Neural cell (in vitro differentiated cells): ENCODE measurements at regions not wholly inside any gene's neighbourhood (a gene's known extent, or its start where the extent isn't known, plus 50 kb on each side); places are given as distances from the start of the nearest gene placed in this dataset.

ENCODE experiments used
- H2AFZ ChIP-seq: fragments of 200-600, 300-800 bp; sonication (generic), shearing (Covaris generic); 2 replicates; pipeline ENCODE4 v1.6.0; 2014; ENCODE audit warnings: low read depth, mild to moderate bottlenecking, antibody characterized with exemption, low read length, moderate library complexity
- H3F3A ChIP-seq: fragments of 200-600 bp; shearing (Covaris generic); 2 replicates; pipeline ENCODE4 v1.6.1; 2016; ENCODE audit warnings: mild to moderate bottlenecking, moderate library complexity, mixed read lengths, antibody characterized with exemption, low read length; ENCODE audit not compliant: insufficient read depth, poor library complexity, severe bottlenecking
- H3K27ac ChIP-seq: fragments of 200-600, 300-800 bp; sonication (generic), shearing (Covaris generic); 2 replicates; pipeline ENCODE4 v1.5.1; 2014; ENCODE audit warnings: mild to moderate bottlenecking, low read length, moderate library complexity
- H3K27me3 ChIP-seq: fragments of 300-800, 200-600 bp; sonication (generic), shearing (Covaris generic); 2 replicates; pipeline ENCODE4 v1.6.0; 2014; ENCODE audit warnings: mild to moderate bottlenecking, low read depth, low read length, moderate library complexity; ENCODE audit not compliant: insufficient read depth
- H3K36me3 ChIP-seq: fragments of 300-800, 200-600 bp; sonication (generic), shearing (Covaris generic); 2 replicates; pipeline ENCODE4 v1.5.1; 2014; ENCODE audit warnings: mild to moderate bottlenecking, antibody characterized with exemption, low read length, moderate library complexity; ENCODE audit not compliant: insufficient read depth
- H3K4me2 ChIP-seq: fragments of 300-800, 200-600 bp; sonication (generic), shearing (Covaris generic); 2 replicates; pipeline ENCODE4 v1.6.0; 2014; ENCODE audit warnings: mild to moderate bottlenecking, low read length
- H3K4me3 ChIP-seq: fragments of 300-800, 200-600 bp; sonication (generic), shearing (Covaris generic); 2 replicates; pipeline ENCODE4 v1.5.1; 2014; ENCODE audit warnings: mild to moderate bottlenecking, low read length, moderate library complexity
- H3K79me2 ChIP-seq: fragments of 200-600 bp; shearing (Covaris generic); replicated peaks from 2 replicates; pipeline ENCODE4 v1.6.0; 2014; ENCODE audit warnings: mild to moderate bottlenecking, low read length, moderate library complexity; ENCODE audit not compliant: insufficient read depth
- H3K9ac ChIP-seq: fragments of 300-800, 200-600 bp; sonication (generic), shearing (Covaris generic); 2 replicates; pipeline ENCODE4 v1.6.1; 2016; ENCODE audit warnings: mild to moderate bottlenecking, low read length, mixed read lengths
- H3K9me2 ChIP-seq: fragments of 200-600 bp; shearing (Covaris generic); 2 replicates; pipeline ENCODE4 v1.6.1; 2016; ENCODE audit warnings: mild to moderate bottlenecking, low read length, mixed read lengths; ENCODE audit not compliant: insufficient read depth
- H3K9me3 ChIP-seq: fragments of 200-600, 300-800 bp; sonication (generic), shearing (Covaris generic); 2 replicates; pipeline ENCODE4 v1.6.1; 2016; ENCODE audit warnings: mild to moderate bottlenecking, mixed run types, low read length, moderate library complexity, mixed read lengths
- H4K20me1 ChIP-seq: fragments of 200-600 bp; shearing (Covaris generic); 2 replicates; pipeline ENCODE4 v1.6.1; 2016; ENCODE audit warnings: mild to moderate bottlenecking, mixed run types; ENCODE audit not compliant: insufficient read depth
- EP300 ChIP-seq: fragments of 450-650 bp; conservative IDR thresholded peaks from 2 replicates; pipeline ENCODE4 v1.6.1; 2014; ENCODE audit warnings: antibody characterized with exemption, mild to moderate bottlenecking, moderate library complexity; ENCODE audit not compliant: poor library complexity, severe bottlenecking
- EZH2 ChIP-seq: fragments of 200-600, 300-800 bp; shearing (Covaris generic), sonication (generic); IDR thresholded peaks from 2 replicates; pipeline ENCODE4 v1.6.1; 2014; ENCODE audit warnings: antibody characterized with exemption, low read length, borderline replicate concordance, mild to moderate bottlenecking; ENCODE audit not compliant: insufficient read depth, poor library complexity, severe bottlenecking
- MXI1 ChIP-seq: fragments of 450-650 bp; conservative IDR thresholded peaks from 2 replicates; pipeline ENCODE4 v1.6.1; 2014; ENCODE audit warnings: antibody characterized with exemption, mild to moderate bottlenecking; ENCODE audit not compliant: poor library complexity, severe bottlenecking
- POLR2AphosphoS5 ChIP-seq: IDR thresholded peaks from 2 replicates; pipeline ENCODE4 v1.6.1; 2012
- RAD21 ChIP-seq: fragments of 450-650 bp; conservative IDR thresholded peaks from 2 replicates; pipeline ENCODE4 v1.6.1; 2014; ENCODE audit warnings: antibody characterized with exemption, mild to moderate bottlenecking, moderate library complexity
- REST ChIP-seq: IDR thresholded peaks from 2 replicates; pipeline ENCODE4 v1.6.1; 2012; ENCODE audit warnings: borderline replicate concordance
- SMC3 ChIP-seq: fragments of 450-650 bp; conservative IDR thresholded peaks from 2 replicates; pipeline ENCODE4 v1.6.1; 2014; ENCODE audit warnings: antibody characterized with exemption, mild to moderate bottlenecking, moderate library complexity; ENCODE audit not compliant: poor library complexity
- TAF1 ChIP-seq: IDR thresholded peaks from 2 replicates; pipeline ENCODE4 v1.6.1; 2012; ENCODE audit warnings: low read depth
- TF ChIP-seq, protein P1 (sequence below): fragments of 450-650 bp; IDR thresholded peaks from 2 replicates; pipeline ENCODE4 v1.5.1; 2014; ENCODE audit warnings: antibody characterized with exemption, mild to moderate bottlenecking, moderate library complexity; ENCODE audit not compliant: poor library complexity, severe bottlenecking

GRCh38 chr6:147942363-147942762, 400.3 kb upstream of the SASH1 start:
- Histone ChIP-seq H3K9me3 (no peaks in the 10 kb centered on the region), H3K9ac (no peak overlapping the region), H3K4me3 (no peak overlapping the region), H2AFZ (no peak overlapping the region), H4K20me1 (no peaks in the 10 kb centered on the region), H3K36me3 (no peaks in the 10 kb centered on the region), H3K27ac (no peak overlapping the region), H3K9me2 (no peaks in the 10 kb centered on the region), H3K4me2 (no peak overlapping the region), H3F3A (no peaks in the 10 kb centered on the region), H3K27me3 (no peaks in the 10 kb centered on the region), H3K79me2 (no peaks in the 10 kb centered on the region)
- no peak for TF ChIP-seq EZH2
- no peak for TF ChIP-seq EP300
- no peak for TF ChIP-seq SMC3
- TF ChIP-seq REST, result no peak
- TF ChIP-seq TAF1, result no peak
- TF ChIP-seq POLR2AphosphoS5, result no peak
- TF ChIP-seq, protein P1, sequence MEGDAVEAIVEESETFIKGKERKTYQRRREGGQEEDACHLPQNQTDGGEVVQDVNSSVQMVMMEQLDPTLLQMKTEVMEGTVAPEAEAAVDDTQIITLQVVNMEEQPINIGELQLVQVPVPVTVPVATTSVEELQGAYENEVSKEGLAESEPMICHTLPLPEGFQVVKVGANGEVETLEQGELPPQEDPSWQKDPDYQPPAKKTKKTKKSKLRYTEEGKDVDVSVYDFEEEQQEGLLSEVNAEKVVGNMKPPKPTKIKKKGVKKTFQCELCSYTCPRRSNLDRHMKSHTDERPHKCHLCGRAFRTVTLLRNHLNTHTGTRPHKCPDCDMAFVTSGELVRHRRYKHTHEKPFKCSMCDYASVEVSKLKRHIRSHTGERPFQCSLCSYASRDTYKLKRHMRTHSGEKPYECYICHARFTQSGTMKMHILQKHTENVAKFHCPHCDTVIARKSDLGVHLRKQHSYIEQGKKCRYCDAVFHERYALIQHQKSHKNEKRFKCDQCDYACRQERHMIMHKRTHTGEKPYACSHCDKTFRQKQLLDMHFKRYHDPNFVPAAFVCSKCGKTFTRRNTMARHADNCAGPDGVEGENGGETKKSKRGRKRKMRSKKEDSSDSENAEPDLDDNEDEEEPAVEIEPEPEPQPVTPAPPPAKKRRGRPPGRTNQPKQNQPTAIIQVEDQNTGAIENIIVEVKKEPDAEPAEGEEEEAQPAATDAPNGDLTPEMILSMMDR, result no peak
- no peak for TF ChIP-seq MXI1
- TF ChIP-seq RAD21, result no peak

DNA sequence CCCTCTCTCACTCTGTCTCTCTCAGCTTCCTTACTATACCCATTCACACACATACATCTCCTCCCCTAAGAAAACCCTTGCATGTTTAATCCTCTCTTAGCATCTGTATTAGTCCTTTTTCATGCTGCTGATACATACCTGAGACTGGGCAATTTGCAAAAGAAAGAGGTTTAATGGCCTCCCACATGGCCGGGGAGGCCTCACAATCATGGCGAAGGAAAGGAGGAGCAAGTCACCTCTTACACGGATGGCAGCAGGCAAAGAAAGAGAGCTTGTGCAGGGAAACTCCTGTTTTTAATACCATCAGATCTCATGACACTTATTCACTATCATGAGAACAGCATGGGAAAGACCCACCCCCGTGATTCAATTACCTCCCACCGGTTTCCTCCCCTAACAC, 398.5 kb upstream of the SASH1 start:
- H3K36me3 ChIP-seq, result no peaks in the 10 kb centered on the region
- H2AFZ ChIP-seq, result no peak overlapping the region
- no peak overlapping the region for H3K4me2 ChIP-seq
- no peaks in the 10 kb centered on the region for H3K9me2 ChIP-seq
- H3K27me3 ChIP-seq, result no peaks in the 10 kb centered on the region
- H3F3A ChIP-seq, result no peaks in the 10 kb centered on the region
- H3K27ac ChIP-seq, result no peak overlapping the region
- H4K20me1 ChIP-seq, result no peaks in the 10 kb centered on the region
- no peak overlapping the region for H3K9ac ChIP-seq
- H3K79me2 ChIP-seq, result no peaks in the 10 kb centered on the region
- no peak overlapping the region for H3K4me3 ChIP-seq
- H3K9me3 ChIP-seq, result no peaks in the 10 kb centered on the region
- TF ChIP-seq, protein P1, result no peak
- TF ChIP-seq RAD21 (no peak), POLR2AphosphoS5 (no peak), REST (no peak), MXI1 (no peak), TAF1 (no peak), EP300 (no peak), SMC3 (no peak), EZH2 (no peak)
